ENCODE measurements at regions not wholly inside any gene's neighbourhood (a gene's known extent, or its start where the extent isn't known, plus 50 kb on each side); places are given as distances from the start of the nearest gene placed in this dataset.

GRCh38 chr16:86927699-86928098 is 349.4 kb downstream of the FOXL1 start:
- DNase-seq, result no peak

GRCh38 chr16:86928523-86929011 is 350.2 kb downstream of the FOXL1 start:
- DNase-seq, result no peak

GRCh38 chr16:86929057-86929871 is 350.9 kb downstream of the FOXL1 start:
- no peak for DNase-seq

- no peak for DNase-seq
These were observed 351.7 kb downstream of the FOXL1 start for GRCh38 chr16:86930001-86930400.

GRCh38 chr16:86930663-86931373 is 352.5 kb downstream of the FOXL1 start:
- no peak for DNase-seq

- no peak for DNase-seq
These were observed 353.1 kb downstream of the FOXL1 start for GRCh38 chr16:86931410-86931941.

- DNase-seq, result no peak
These were observed 354.0 kb downstream of the FOXL1 start for GRCh38 chr16:86932130-86932982.

GRCh38 chr16:86934581-86935375 is 356.4 kb downstream of the FOXL1 start:
- DNase-seq, result no peak

GRCh38 chr16:86939609-86940008 is 361.3 kb downstream of the FOXL1 start:
- no peak for DNase-seq

GRCh38 chr16:86941731-86942130 is 363.4 kb downstream of the FOXL1 start:
- DNase-seq, result no peak

- no peak for DNase-seq
These were observed 364.1 kb downstream of the FOXL1 start for GRCh38 chr16:86942151-86943051.

- no peak for DNase-seq
These were observed 367.0 kb downstream of the FOXL1 start for GRCh38 chr16:86945166-86945900.

- DNase-seq, result no peak
These were observed 368.0 kb downstream of the FOXL1 start for GRCh38 chr16:86946396-86946795.

- no peak for DNase-seq
These were observed 368.6 kb downstream of the FOXL1 start for GRCh38 chr16:86946981-86947380.

GRCh38 chr16:86948046-86948445 is 369.1 kb downstream of the C16orf95 start:
- DNase-seq, result no peak

GRCh38 chr16:86949116-86949515 is 368.1 kb downstream of the C16orf95 start:
- no peak for DNase-seq

- DNase-seq, result no peak
These were observed 367.6 kb downstream of the C16orf95 start for GRCh38 chr16:86949630-86950029.

- no peak for DNase-seq
These were observed 366.0 kb downstream of the C16orf95 start for GRCh38 chr16:86951041-86951822.

Data from anterior cingulate cortex (tissue), 58 donors.